H9 (cell line): ENCODE measurements at regions not wholly inside any gene's neighbourhood (a gene's known extent, or its start where the extent isn't known, plus 50 kb on each side); places are given as distances from the start of the nearest gene placed in this dataset.

Experiments used
- DNase-seq: peaks from one replicate; pipeline ENCODE4 v3.0.0-alpha.2; 2017
- H2AFZ ChIP-seq: one replicate; pipeline ENCODE4 v1.6.1; 2013; ENCODE audit warnings: mild to moderate bottlenecking, low read length, control low read depth, moderate library complexity
- H2AK5ac ChIP-seq: 2 replicates; pipeline ENCODE4 v1.6.1; 2013; ENCODE audit warnings: low read length, control low read depth, mixed read lengths; ENCODE audit not compliant: insufficient read length
- H2BK120ac ChIP-seq: one replicate; pipeline ENCODE4 v1.6.1; 2013; ENCODE audit warnings: low read depth, mild to moderate bottlenecking, low read length, control low read depth, inconsistent platforms; ENCODE audit not compliant: poor library complexity, severe bottlenecking
- H2BK12ac ChIP-seq: 2 replicates; pipeline ENCODE4 v1.6.1; 2013; ENCODE audit warnings: low read length, control low read depth, mixed read lengths, low read depth; ENCODE audit not compliant: insufficient read length
- H2BK15ac ChIP-seq: 2 replicates; pipeline ENCODE4 v1.6.1; 2013; ENCODE audit warnings: low read depth, low read length, control low read depth
- H2BK20ac ChIP-seq: one replicate; pipeline ENCODE4 v1.6.1; 2013; ENCODE audit warnings: low read depth, mild to moderate bottlenecking, low read length, control low read depth, inconsistent platforms; ENCODE audit not compliant: poor library complexity, severe bottlenecking
- H2BK5ac ChIP-seq: 2 replicates; pipeline ENCODE4 v1.6.1; 2013; ENCODE audit warnings: low read length, control low read depth, mixed read lengths; ENCODE audit not compliant: insufficient read length
- H3K14ac ChIP-seq: 2 replicates; pipeline ENCODE4 v1.6.1; 2013; ENCODE audit warnings: low read length, control low read depth; ENCODE audit not compliant: insufficient read depth
- H3K18ac ChIP-seq: 2 replicates; pipeline ENCODE4 v1.6.1; 2013; ENCODE audit warnings: low read depth, mild to moderate bottlenecking, mixed read lengths, low read length, control low read depth; ENCODE audit not compliant: insufficient read length
- H3K23ac ChIP-seq: 2 replicates; pipeline ENCODE4 v1.6.1; 2013; ENCODE audit warnings: low read length, control low read depth, mixed read lengths, low read depth; ENCODE audit not compliant: insufficient read length
- H3K23me2 ChIP-seq: 2 replicates; pipeline ENCODE4 v1.6.1; 2013; ENCODE audit warnings: low read depth, mild to moderate bottlenecking, mixed read lengths, low read length, control low read depth; ENCODE audit not compliant: insufficient read length, poor library complexity, severe bottlenecking
- H3K27ac ChIP-seq: 2 replicates; pipeline ENCODE4 v1.5.1; 2013; ENCODE audit warnings: low read length, control low read depth, mixed read lengths, low read depth; ENCODE audit not compliant: insufficient read length
- H3K27me3 ChIP-seq: 2 replicates; pipeline ENCODE4 v1.6.1; 2013; ENCODE audit warnings: low read length, control low read depth, inconsistent platforms; ENCODE audit not compliant: insufficient read depth
- H3K4ac ChIP-seq: 2 replicates; pipeline ENCODE4 v1.6.1; 2013; ENCODE audit warnings: low read depth, mild to moderate bottlenecking, control low read depth, inconsistent platforms, low read length, moderate library complexity
- H3K4me1 ChIP-seq: 2 replicates; pipeline ENCODE4 v1.6.1; 2013; ENCODE audit warnings: low read length, control low read depth, inconsistent platforms; ENCODE audit not compliant: insufficient read depth
- H3K4me2 ChIP-seq: 2 replicates; pipeline ENCODE4 v1.6.1; 2013; ENCODE audit warnings: low read length, control low read depth, mixed read lengths; ENCODE audit not compliant: insufficient read length, insufficient read depth
- H3K56ac ChIP-seq: 2 replicates; pipeline ENCODE4 v1.6.1; 2013; ENCODE audit warnings: low read depth, mild to moderate bottlenecking, mixed read lengths, low read length, control low read depth; ENCODE audit not compliant: insufficient read length
- H3K79me1 ChIP-seq: 2 replicates; pipeline ENCODE4 v1.6.1; 2013; ENCODE audit warnings: low read depth, mild to moderate bottlenecking, moderate library complexity, low read length, control low read depth, inconsistent platforms; ENCODE audit not compliant: insufficient read depth, poor library complexity, severe bottlenecking
- H3K79me2 ChIP-seq: 2 replicates; pipeline ENCODE4 v1.6.1; 2013; ENCODE audit warnings: low read length, control low read depth, inconsistent platforms; ENCODE audit not compliant: insufficient read depth
- H3K9ac ChIP-seq: 2 replicates; pipeline ENCODE4 v1.6.1; 2013; ENCODE audit warnings: low read length, control low read depth, mixed read lengths; ENCODE audit not compliant: insufficient read length; ENCODE audit errors: extremely low read depth
- H3K9me3 ChIP-seq: one replicate; pipeline ENCODE4 v1.6.1; 2013; ENCODE audit warnings: low read depth, low read length, inconsistent platforms; ENCODE audit not compliant: control insufficient read depth
- H3T11ph ChIP-seq: one replicate; pipeline ENCODE4 v1.6.1; 2013; ENCODE audit warnings: mild to moderate bottlenecking, low read length, control low read depth, inconsistent platforms
- H4K20me1 ChIP-seq: one replicate; pipeline ENCODE4 v1.6.1; 2013; ENCODE audit not compliant: control insufficient read depth, insufficient read length, insufficient read depth
- H4K5ac ChIP-seq: 2 replicates; pipeline ENCODE4 v1.6.1; 2013; ENCODE audit warnings: low read depth, mild to moderate bottlenecking, mixed read lengths, low read length, control low read depth; ENCODE audit not compliant: insufficient read length
- H4K8ac ChIP-seq: replicated peaks from 2 replicates; pipeline ENCODE4 v1.6.1; 2013; ENCODE audit warnings: low read length, control low read depth, mixed read lengths, low read depth; ENCODE audit not compliant: insufficient read length
- H4K91ac ChIP-seq: 2 replicates; pipeline ENCODE4 v1.6.1; 2013; ENCODE audit warnings: low read depth, mild to moderate bottlenecking, moderate library complexity, mixed read lengths, low read length, control low read depth; ENCODE audit not compliant: insufficient read length
- H3K27ac Mint-ChIP-seq, 3 experiments: 2 replicates in 2 of 3; 3 replicates in 1 of 3; pipeline ENCODE4 v1.8.0; 2020 to 2021; ENCODE audit warnings: mixed read lengths in 3 of 3, mild to moderate bottlenecking in 1 of 3, moderate library complexity in 1 of 3
- H3K27me3 Mint-ChIP-seq: 2 replicates; pipeline ENCODE4 v1.8.0; 2021; ENCODE audit warnings: low read depth, mild to moderate bottlenecking, moderate library complexity, mixed read lengths
- H3K36me3 Mint-ChIP-seq, 3 experiments: 2 replicates in 2 of 3; 3 replicates in 1 of 3; pipeline ENCODE4 v1.8.0; 2020 to 2021; ENCODE audit warnings: low read depth in 3 of 3, mixed read lengths in 3 of 3; ENCODE audit not compliant: insufficient read depth in 1 of 3
- H3K4me1 Mint-ChIP-seq, 2 experiments: 2 replicates each; pipeline ENCODE4 v1.8.0; 2020; ENCODE audit warnings: mixed read lengths in 2 of 2
- H3K4me3 Mint-ChIP-seq, 2 experiments: 2 replicates in 1 of 2; 3 replicates in 1 of 2; pipeline ENCODE4 v1.8.0; 2020 to 2021; ENCODE audit warnings: mild to moderate bottlenecking in 2 of 2, mixed read lengths in 2 of 2, moderate library complexity in 1 of 2
- H3K9me3 Mint-ChIP-seq, 2 experiments: 2 replicates in 1 of 2; 3 replicates in 1 of 2; pipeline ENCODE4 v1.8.0; 2020; ENCODE audit warnings: mild to moderate bottlenecking in 2 of 2, mixed read lengths in 2 of 2, moderate library complexity in 1 of 2
- WGBS: extraction: QIAGEN DNeasy Blood & Tissue Kit; methylation state at CpG from one replicate; pipeline ENCODE4 v1.1.7; 2013; ENCODE audit warnings: missing lambda C conversion rate, low lambda C conversion rate, mixed read lengths; ENCODE audit not compliant: insufficient read length; ENCODE audit errors: extremely low coverage; 5-methylcytosine and 5-hydroxymethylcytosine counted together
- TF ChIP-seq, protein P1 (sequence below): fragments of 200-600 bp; sonication (generic); conservative IDR thresholded peaks from 3 replicates; pipeline ENCODE4 v1.8.0; 2021; ENCODE audit warnings: antibody characterized with exemption, mild to moderate bottlenecking

DNA sequence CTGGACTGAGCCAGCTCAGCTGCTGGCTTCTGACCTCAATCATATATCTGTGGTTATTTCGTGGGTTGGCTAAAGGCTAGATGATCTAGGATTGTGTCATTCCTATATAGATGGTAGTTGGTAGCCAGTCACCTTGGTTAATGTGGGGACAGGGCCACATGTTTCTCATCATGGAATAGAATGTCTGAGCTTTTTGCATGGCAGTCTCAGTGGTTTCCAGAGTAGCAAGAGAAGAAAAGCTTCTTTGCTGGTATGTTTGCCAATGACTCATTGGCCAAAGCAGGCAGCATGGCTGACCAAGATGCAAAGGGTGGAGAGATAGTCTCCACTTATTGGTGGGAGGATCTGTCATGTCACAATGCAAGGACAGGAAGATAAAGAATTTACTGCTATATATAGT lies 746.4 kb upstream of the FLRT2 start:
- H3K79me1 ChIP-seq = no peaks in the 10 kb centered on the region
- no peak overlapping the region for H2BK12ac ChIP-seq
- no peaks in the 10 kb centered on the region for H3K27me3 ChIP-seq
- H3K79me2 ChIP-seq = no peaks in the 10 kb centered on the region
- no peak overlapping the region for H3K56ac ChIP-seq
- no peaks in the 10 kb centered on the region for H3K36me3 Mint-ChIP-seq
- H2BK5ac ChIP-seq = no peak overlapping the region
- no peak overlapping the region for H2AFZ ChIP-seq
- no peak overlapping the region for H2AK5ac ChIP-seq
- no peak overlapping the region for H3K27ac ChIP-seq
- H3K23ac ChIP-seq = no peak overlapping the region
- no CpG with 5 or more reads among the region's 1 CpG for WGBS
- H3K9me3 ChIP-seq = no peaks in the 10 kb centered on the region
- no peaks in the 10 kb centered on the region for H3K4me1 Mint-ChIP-seq
- no peak overlapping the region for H3K4me3 Mint-ChIP-seq
- DNase-seq = no peak
- no peak overlapping the region for H3K9ac ChIP-seq
- H3K9me3 Mint-ChIP-seq = no peaks in the 10 kb centered on the region; a peak in 1 of 5 replicates
- no peak overlapping the region for H3K14ac ChIP-seq
- H3K18ac ChIP-seq = no peak overlapping the region
- H4K5ac ChIP-seq = no peak overlapping the region
- H4K8ac ChIP-seq = no peak overlapping the region
- H4K20me1 ChIP-seq = no peaks in the 10 kb centered on the region
- no peak overlapping the region for H3K4ac ChIP-seq
- no peaks in the 10 kb centered on the region for H3K4me1 ChIP-seq
- no peak overlapping the region for H3T11ph ChIP-seq
- no peak overlapping the region for H3K27ac Mint-ChIP-seq
- H4K91ac ChIP-seq = no peak overlapping the region
- TF ChIP-seq, protein P1, sequence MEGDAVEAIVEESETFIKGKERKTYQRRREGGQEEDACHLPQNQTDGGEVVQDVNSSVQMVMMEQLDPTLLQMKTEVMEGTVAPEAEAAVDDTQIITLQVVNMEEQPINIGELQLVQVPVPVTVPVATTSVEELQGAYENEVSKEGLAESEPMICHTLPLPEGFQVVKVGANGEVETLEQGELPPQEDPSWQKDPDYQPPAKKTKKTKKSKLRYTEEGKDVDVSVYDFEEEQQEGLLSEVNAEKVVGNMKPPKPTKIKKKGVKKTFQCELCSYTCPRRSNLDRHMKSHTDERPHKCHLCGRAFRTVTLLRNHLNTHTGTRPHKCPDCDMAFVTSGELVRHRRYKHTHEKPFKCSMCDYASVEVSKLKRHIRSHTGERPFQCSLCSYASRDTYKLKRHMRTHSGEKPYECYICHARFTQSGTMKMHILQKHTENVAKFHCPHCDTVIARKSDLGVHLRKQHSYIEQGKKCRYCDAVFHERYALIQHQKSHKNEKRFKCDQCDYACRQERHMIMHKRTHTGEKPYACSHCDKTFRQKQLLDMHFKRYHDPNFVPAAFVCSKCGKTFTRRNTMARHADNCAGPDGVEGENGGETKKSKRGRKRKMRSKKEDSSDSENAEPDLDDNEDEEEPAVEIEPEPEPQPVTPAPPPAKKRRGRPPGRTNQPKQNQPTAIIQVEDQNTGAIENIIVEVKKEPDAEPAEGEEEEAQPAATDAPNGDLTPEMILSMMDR = no peak
- H2BK15ac ChIP-seq = no peak overlapping the region
- H2BK20ac ChIP-seq = no peak overlapping the region
- no peaks in the 10 kb centered on the region for H3K23me2 ChIP-seq
- H3K27me3 Mint-ChIP-seq = no peaks in the 10 kb centered on the region; the same call in 1 of the 2 replicates
- H2BK120ac ChIP-seq = no peak overlapping the region
- H3K4me2 ChIP-seq = no peak overlapping the region
